GM18499 (cell line): ENCODE measurements at regions not wholly inside any gene's neighbourhood (a gene's known extent, or its start where the extent isn't known, plus 50 kb on each side); places are given as distances from the start of the nearest gene placed in this dataset.
"Not testable (repeated sequence)": the region's sequence is repeated elsewhere in the genome, so short reads cannot be mapped to it uniquely, and the experiment has no call there.

Experiments used
- ATAC-seq: cut with Tn5 transposase; IDR thresholded peaks from one replicate; pipeline ENCODE4 v1.9.1; 2021; ENCODE audit warnings: moderate number of reproducible peaks; ENCODE audit not compliant: insufficient read depth, unreplicated experiment

DNA sequence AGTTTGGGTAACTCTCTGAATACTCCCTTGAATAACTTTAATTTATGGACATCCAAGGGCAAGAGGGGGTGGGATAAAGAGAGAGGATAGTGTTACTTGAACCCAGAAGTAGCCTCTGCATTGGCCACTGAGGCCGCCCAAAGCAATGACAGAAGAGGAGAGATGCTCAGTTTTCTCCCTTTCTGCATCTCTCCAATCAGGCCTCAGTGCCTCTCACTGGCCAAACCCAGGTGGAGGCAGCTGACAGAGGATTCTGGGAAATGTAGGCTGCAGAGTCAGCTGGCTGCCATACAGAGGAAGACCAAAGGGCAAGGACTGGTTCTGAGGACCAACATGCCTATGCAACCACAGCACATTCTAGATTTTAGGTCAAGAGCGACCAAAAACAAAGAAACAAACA is 719.4 kb downstream of the MAT2B start:
- no peak for ATAC-seq

GRCh38 chr5:164230341-164230740 is 724.9 kb downstream of the MAT2B start:
- ATAC-seq: no peak

DNA sequence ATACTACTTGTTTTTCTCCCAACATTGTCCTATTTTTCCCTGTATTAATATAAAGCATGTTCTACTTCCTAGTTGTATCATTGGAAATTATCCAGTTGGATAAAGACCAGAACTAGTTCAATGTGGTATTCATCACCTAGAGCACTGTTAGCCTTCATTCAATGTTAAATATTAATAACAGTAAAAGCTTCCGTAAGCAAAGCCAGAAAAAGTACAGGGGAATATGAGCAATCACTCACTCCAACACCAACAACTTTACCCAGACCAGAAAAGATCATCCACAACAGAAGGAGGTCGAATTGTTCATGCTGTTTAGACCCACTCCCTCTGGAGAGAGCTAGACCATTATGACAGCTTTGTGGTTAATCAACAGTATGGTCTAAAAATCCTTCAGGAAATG is 728.4 kb downstream of the MAT2B start:
- no peak for ATAC-seq

DNA sequence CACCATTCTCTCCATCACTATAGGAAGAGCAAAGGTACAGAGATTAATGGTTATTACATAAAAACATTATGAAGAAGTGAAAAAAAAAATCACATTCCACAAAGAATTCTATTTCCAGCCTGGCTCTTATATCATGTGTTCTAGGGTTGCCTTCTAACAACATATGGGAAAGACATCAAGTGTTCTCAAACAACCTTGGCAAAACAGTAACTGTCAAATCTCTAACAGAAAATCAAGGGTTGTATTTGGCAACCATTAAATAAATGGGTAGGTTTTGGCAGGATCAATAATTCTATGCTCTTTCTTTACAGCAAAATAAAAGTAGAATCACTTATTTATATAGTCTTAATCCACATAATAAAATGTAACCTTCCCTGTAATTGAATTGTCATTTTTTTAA is 728.9 kb downstream of the MAT2B start:
- no peak for ATAC-seq

GRCh38 chr5:164235300-164235891 is 730.0 kb downstream of the MAT2B start:
- ATAC-seq: no peak

DNA sequence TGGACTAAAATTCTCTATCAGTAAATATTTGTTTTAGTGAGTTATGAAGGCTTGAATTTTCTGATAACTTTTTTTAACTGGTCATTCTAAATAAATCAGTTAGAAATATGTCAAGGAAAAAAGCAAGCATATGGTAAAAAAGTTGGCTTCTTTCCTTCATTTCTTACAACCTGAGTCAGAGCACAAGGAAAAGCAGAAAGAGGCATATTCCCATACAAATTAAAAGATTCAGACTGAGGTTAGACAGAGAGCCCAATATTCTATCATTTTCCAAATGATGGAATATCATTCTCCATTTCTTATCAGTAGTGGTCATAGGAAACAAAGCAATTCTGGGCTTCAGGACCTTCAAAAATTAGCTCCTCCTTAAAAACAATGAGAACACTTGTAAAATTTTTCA is 732.1 kb downstream of the MAT2B start:
- ATAC-seq: no peak

GRCh38 chr5:164251781-164252180 is 746.4 kb downstream of the MAT2B start:
- ATAC-seq: not testable (repeated sequence)

DNA sequence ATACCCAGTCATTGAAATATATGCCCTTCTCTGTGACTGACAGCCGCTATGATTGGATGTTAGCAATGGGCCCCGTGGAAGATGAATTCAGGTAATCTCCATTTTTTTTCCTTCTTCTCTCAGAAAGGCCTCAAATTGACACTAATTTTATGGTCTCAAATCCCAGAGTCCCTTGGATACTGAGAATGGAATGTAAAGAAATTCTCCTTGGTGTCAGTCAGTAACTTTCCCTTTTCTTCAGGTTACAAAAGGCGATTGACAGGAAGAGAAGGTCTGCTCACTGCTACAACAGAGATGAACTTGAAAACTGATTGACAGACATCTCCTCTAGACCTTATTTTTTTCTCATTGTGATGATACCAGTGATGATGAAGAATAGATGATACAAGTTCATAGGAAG is 748.3 kb downstream of the MAT2B start:
- ATAC-seq: no peak

DNA sequence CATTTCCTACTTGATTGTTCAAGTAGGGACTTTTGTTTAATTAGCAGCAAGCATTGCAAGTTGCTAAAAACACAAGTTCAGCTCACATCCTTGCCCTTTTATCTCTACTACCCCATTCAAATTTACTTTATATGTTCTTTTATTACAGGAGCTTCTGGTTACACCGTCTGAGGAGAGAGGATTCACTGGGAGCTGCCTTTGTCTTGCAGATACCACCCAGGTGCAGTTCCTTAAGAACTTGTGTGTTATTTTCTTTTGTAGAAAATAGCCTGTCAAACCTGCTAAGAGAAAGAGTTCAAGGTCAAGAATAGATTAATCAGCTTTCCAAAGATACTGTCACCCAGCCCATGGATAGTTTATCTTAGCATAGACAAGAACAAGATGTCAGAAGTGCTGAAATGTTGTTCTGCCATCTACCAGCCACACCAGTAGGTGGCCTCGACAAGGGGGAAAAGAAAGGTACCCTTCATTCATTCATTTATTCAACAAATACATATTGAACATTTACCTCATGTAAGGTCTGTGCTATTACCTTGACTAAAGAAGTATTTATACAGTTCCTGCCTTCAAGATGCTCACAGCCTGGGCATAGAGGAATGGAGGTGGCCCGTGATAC is 750.3 kb downstream of the MAT2B start:
- no peak for ATAC-seq

GRCh38 chr5:164256351-164256750 is 750.9 kb downstream of the MAT2B start:
- ATAC-seq: no peak

DNA sequence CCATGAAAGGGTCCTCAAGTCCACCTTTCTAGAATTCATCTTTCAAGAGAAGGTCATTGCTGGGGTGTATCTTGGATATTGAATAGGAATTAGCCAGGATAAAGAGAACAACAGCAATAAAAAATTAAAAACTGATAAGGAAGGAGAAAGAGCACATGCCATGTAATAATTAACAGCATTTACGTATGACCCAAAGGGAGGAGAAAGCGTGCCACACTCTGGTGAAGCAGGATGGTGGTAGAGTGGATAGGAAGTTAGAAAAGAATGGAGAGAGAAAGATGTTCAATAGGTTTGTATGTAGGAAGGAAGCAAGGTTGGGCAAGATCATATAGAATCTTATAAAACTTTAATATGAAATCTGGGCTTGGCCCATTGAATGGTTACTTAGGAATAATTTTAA is 751.5 kb downstream of the MAT2B start:
- no peak for ATAC-seq

DNA sequence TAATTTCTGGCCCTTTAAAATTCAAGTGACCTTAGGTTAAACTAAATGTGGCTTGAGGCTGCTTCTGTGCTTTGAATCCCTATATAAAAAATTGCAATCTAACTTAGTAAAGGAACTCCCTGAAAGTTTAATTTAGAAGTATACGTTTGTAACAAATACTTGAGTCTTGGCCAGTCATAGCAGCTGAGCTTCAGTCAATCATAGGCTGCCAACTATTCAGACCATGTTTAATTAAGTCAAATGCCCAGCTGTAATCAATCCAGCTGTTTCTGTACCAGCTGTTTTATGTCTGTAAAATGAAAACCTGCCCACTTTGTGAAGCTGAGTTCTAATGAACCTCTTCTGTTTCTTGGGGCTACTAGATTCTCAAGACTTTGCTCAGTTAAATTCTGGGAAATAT is 760.1 kb downstream of the MAT2B start:
- no peak for ATAC-seq

DNA sequence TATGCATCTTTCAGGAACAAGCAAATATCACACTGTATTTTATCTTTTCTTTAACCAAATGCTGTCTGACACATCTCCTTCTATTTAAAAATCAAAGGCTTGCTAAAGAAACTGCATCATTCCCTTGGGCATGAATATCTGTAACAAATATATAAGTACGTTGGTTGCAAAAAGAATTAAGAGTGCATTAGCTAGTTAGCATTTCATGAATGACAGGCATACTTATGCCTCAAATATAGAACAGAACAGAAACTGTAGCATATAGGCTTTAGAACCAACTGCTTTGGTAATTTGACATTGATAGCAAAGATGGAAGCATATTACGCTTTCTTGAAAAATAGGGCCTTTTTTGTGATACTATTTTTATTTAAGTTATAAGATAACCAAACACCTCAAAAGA is 761.2 kb downstream of the MAT2B start:
- ATAC-seq: no peak

DNA sequence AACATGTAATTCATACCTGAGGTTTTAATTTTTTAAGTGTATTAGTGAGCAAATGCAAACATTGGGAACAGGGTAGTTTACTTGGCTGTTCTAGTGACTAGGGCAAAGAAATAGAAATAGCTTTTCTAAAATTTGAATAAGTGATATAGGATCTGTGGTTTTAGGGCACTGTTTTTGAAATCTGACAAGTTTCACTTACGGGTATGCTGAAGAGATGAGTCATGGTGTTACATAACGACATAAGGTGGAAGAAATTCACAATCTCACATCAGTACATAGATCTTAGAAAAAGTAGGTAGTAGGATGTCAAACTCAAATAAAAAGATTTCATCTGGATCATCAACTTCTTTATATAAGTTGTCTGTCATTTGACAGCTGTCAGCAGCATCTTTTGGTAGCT is 772.3 kb downstream of the MAT2B start:
- peak; percentile 74 for ATAC-seq

GRCh38 chr5:164289526-164289925 is 784.1 kb downstream of the MAT2B start:
- ATAC-seq: no peak

GRCh38 chr5:164296603-164297080 is 791.2 kb downstream of the MAT2B start:
- no peak for ATAC-seq

DNA sequence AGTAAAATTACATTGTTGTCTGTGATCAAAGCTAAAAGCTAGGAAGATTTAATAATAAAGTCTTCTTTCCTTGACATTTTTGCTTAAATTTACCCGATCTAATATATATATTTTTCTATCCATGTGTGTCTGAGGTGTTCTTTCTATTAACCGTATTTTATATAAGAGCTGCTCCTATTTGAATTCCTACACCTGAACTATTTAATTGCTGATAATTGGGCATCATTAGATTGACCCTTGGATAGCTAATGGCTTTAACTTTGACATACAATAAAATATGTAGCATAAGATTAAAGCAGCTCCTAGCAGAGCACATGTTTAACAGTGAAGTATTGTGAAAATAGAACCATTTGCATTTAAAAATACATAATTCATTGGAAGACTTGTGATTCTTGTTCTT is 792.7 kb downstream of the MAT2B start:
- no peak for ATAC-seq

DNA sequence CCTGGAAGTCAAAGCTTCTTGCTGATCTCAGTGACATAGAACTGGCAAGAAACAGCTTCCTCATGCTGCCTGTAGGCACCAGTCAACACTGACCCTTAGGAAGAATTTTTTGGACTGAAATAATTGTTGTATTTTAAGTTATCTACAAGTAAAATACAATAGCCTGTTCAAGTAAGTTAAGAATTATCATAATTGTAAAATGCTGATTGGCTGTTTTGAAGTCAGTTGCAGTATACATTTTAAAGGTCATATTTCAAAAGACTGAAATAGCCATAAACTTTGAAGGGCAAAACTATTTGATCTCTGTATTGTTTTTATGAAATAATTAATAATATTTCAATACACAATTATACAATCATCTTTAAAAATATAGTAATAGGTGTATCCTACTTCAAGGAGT is 794.9 kb downstream of the MAT2B start:
- no peak for ATAC-seq

GRCh38 chr5:164301136-164301535 is 795.7 kb downstream of the MAT2B start:
- ATAC-seq: no peak

DNA sequence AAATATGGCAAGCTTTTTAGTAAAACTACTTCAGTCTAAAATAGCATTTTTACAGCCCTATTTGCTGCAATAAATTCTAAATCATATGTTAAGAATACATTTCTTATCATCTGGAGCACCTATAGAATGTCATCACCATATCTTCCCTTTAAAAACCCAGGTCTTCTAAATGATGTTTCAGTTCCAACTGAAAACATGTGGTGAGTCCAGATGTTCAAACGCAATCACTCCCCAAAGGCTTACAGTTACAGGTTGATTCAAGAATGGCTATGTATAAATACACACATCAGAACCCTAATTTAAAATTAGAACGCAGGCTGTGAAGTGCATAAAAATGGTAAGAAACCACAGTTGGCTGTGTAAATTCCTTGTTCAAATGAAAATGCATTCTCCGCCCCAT is 796.3 kb downstream of the MAT2B start:
- no peak for ATAC-seq

DNA sequence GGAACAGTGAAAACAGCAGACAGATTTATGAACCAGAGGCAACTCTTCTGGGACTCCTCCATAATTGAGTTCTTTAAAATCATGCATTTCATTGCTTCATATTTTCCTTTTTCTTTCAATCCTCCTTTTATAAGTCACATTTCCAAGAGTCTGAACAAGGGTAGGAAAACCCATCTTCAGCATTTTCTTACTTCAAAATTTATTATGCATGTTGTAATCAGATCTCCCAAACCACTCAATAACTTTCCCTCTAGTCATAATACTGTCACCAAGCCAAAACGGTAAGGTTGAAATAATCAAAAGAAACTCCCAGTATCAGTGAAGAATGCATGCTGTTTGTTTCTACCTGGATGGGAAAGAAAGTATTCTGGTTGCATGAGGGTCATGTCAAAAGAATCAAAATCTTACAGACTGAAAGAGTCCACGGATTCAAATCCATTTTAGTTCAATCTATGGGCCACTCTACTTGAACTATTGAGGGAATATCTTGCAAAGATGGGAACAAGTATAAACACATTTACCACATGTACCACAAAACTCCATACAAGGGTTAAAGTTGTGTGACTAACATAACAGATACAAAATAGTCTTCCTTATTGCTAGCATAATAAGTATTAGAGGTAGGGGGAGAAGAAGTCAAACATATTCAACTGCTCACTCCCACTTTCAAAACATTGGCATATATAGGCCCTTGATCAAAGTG is 797.3 kb downstream of the MAT2B start:
- ATAC-seq: no peak
